LNCAP (cell line): ENCODE measurements at regions not wholly inside any gene's neighbourhood (a gene's known extent, or its start where the extent isn't known, plus 50 kb on each side); places are given as distances from the start of the nearest gene placed in this dataset.

ENCODE experiments used
- TF ChIP-seq, protein P1 (sequence below): fragments of 450-650 bp; IDR thresholded peaks from 2 replicates; pipeline ENCODE4 v1.5.1; 2017; ENCODE audit warnings: mild to moderate bottlenecking

DNA sequence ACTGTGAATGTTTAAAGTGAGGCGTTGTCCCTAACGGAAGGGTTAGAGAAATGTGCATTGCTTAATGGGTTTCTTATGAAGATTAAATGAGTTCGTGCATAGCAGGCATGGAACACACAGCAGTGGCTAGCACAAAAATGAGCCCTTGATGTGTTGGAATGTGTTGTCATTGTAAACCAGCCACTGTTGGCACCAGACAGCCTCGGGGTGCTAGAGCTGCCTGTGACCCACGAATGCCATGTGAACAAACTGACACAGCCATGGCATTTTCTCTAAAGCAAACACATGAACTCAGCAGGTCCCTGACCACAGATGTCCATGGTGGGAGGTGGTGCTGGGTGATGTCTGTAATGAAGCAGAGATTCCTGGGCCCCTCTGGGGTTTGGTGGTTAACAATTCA is 111.1 kb upstream of the DPP6 start:
- TF ChIP-seq, protein P1, sequence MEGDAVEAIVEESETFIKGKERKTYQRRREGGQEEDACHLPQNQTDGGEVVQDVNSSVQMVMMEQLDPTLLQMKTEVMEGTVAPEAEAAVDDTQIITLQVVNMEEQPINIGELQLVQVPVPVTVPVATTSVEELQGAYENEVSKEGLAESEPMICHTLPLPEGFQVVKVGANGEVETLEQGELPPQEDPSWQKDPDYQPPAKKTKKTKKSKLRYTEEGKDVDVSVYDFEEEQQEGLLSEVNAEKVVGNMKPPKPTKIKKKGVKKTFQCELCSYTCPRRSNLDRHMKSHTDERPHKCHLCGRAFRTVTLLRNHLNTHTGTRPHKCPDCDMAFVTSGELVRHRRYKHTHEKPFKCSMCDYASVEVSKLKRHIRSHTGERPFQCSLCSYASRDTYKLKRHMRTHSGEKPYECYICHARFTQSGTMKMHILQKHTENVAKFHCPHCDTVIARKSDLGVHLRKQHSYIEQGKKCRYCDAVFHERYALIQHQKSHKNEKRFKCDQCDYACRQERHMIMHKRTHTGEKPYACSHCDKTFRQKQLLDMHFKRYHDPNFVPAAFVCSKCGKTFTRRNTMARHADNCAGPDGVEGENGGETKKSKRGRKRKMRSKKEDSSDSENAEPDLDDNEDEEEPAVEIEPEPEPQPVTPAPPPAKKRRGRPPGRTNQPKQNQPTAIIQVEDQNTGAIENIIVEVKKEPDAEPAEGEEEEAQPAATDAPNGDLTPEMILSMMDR = no peak

DNA sequence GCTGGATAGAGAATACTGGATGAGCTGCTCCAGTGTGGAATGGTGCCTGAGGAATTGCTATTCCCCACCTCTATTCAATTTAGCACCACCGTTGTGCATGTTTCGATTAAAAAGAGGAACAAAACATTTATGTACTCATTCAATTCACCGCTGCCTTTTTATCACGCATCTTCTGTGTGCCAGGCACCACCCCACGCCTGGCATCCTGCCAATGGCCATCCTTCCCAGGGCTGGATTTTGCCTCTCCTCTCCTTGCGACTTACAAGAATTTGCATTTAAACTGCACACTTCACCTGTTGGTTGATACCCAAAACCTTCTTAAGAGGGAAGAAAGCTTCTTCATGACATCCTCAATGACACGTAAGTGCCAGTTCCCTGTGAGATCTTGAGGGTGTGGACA is 110.2 kb upstream of the DPP6 start:
- TF ChIP-seq, protein P1 = no peak

DNA sequence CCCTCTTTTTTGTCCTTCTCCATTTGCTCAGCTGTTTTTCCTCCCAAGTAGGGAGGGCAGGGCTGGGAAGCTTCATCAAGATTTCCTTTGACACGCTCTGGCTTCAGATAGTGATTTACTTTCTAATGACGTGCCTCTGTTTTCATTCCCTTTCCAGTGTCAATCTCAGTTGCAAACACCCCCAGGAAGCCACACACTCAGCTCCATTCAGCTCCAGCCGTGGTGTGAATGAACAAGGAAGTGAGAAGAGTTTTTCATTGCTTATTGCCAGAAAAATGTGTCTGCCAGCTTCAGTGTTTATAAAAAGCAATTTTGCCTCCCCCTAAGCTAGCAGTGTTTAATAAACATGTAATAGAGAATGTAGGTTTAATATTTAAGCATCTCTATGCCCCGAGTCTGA is 108.7 kb upstream of the DPP6 start:
- TF ChIP-seq, protein P1 = no peak

DNA sequence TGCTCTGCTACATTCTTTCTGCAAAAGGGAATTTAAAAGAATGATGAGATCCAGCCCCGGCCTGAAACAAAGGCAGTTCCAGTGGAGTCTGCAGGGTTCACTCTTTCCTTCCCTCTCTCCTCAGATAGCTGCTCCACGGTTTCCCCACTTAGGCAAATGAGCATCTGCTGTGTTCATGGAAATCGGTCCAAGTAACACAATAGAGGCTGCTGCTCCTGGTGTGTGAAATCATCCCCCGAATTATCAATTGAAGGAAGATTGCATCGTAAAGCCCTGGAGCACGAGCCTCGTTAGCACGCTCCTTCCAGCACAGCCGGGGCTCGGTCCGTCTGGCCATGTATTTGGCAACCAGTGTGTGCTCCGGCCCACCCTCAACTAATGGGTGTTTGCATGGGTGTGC is 108.3 kb upstream of the DPP6 start:
- TF ChIP-seq, protein P1 = no peak

DNA sequence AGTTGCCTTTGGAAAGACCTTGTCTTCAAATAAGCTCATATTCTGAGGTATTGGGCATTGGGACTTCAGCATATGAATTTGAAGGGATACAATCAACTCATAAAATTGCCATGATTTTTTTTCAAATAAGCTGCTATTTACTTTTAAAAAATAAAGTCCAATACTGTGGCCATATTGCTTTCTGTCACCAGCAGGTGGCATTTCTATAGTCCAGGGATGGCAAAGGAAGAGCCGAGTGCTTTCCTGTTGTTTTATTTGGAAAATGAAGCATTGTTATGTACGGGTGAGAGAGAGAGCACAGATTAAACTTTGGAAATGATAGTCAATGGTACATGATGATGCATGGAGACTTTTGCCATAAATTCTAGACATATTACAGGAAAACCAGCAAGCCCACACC is 104.1 kb upstream of the DPP6 start:
- TF ChIP-seq, protein P1 = peak; percentile 30; the same call in 1 of the 2 replicates

DNA sequence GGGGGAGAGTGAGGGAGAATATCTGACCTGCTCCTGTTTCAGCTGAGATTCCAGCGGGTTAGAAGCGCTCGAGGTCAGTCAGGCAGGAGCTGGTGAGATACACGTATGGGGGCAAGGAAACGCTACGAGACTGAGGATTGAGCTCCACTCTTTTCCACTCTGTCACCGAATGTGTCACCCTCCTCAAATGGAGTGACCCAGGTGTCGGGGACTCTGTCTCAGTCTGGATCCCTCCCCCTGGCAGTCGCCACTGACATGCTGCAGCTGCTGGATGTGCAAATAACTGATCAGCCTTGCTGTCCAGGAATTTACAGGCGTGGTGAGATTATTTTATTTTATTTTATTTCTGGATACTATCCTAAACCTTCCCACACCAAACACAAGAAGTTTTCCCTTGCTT is 100.9 kb upstream of the DPP6 start:
- TF ChIP-seq, protein P1 = no peak

DNA sequence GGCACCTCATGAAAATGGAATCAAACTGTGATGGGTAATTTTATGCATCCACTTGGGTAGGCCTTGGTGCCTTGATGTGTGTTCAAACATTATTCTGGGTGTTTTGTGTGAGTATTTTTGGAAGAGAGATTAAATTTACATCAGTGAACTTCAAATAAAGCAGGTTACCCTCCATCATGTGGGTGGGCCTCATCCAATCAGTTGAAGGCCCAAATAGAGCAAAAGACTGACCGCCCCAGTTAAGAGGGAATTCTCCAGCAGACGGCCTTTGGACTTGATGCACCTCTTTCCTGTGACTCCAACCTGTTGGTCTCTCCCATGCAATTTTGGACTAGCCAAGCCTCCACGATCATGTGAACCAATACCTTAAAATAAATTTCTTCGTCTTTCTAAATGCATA is 97.7 kb upstream of the DPP6 start:
- TF ChIP-seq, protein P1 = no peak
